GM23338 (cell line): ENCODE measurements at regions not wholly inside any gene's neighbourhood (a gene's known extent, or its start where the extent isn't known, plus 50 kb on each side); places are given as distances from the start of the nearest gene placed in this dataset.

Experiments
- EZH2 ChIP-seq: fragments of 200-600 bp; sonication (generic); IDR thresholded peaks from one replicate; pipeline ENCODE4 v1.8.0; 2017; ENCODE audit warnings: antibody characterized with exemption, mild to moderate bottlenecking, low read depth; ENCODE audit not compliant: unreplicated experiment
- TF ChIP-seq, protein P1 (sequence below), 2 experiments: fragments of 200-600 bp in 1 of 2; sonication (generic) in 1 of 2; conservative IDR thresholded peaks; 2 replicates each; pipeline versions ENCODE4 v1.5.1 to v1.6.1; 2016 to 2017; ENCODE audit warnings: antibody characterized with exemption in 2 of 2, low read depth in 2 of 2, mild to moderate bottlenecking in 2 of 2, moderate library complexity in 1 of 2
- TF ChIP-seq, protein P2 (sequence below): IDR thresholded peaks from one replicate; pipeline ENCODE4 v1.6.1; 2018; ENCODE audit warnings: antibody characterized with exemption; ENCODE audit not compliant: unreplicated experiment

GRCh38 chr2:19543663-19544383 is 185.4 kb upstream of the OSR1 start:
- TF ChIP-seq EZH2: no peak
- TF ChIP-seq, protein P1, sequence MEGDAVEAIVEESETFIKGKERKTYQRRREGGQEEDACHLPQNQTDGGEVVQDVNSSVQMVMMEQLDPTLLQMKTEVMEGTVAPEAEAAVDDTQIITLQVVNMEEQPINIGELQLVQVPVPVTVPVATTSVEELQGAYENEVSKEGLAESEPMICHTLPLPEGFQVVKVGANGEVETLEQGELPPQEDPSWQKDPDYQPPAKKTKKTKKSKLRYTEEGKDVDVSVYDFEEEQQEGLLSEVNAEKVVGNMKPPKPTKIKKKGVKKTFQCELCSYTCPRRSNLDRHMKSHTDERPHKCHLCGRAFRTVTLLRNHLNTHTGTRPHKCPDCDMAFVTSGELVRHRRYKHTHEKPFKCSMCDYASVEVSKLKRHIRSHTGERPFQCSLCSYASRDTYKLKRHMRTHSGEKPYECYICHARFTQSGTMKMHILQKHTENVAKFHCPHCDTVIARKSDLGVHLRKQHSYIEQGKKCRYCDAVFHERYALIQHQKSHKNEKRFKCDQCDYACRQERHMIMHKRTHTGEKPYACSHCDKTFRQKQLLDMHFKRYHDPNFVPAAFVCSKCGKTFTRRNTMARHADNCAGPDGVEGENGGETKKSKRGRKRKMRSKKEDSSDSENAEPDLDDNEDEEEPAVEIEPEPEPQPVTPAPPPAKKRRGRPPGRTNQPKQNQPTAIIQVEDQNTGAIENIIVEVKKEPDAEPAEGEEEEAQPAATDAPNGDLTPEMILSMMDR (conservative IDR thresholded peaks at IDR 0.05; ENCODE audit: low read depth in 2 of 2): no peak
- TF ChIP-seq, protein P2, sequence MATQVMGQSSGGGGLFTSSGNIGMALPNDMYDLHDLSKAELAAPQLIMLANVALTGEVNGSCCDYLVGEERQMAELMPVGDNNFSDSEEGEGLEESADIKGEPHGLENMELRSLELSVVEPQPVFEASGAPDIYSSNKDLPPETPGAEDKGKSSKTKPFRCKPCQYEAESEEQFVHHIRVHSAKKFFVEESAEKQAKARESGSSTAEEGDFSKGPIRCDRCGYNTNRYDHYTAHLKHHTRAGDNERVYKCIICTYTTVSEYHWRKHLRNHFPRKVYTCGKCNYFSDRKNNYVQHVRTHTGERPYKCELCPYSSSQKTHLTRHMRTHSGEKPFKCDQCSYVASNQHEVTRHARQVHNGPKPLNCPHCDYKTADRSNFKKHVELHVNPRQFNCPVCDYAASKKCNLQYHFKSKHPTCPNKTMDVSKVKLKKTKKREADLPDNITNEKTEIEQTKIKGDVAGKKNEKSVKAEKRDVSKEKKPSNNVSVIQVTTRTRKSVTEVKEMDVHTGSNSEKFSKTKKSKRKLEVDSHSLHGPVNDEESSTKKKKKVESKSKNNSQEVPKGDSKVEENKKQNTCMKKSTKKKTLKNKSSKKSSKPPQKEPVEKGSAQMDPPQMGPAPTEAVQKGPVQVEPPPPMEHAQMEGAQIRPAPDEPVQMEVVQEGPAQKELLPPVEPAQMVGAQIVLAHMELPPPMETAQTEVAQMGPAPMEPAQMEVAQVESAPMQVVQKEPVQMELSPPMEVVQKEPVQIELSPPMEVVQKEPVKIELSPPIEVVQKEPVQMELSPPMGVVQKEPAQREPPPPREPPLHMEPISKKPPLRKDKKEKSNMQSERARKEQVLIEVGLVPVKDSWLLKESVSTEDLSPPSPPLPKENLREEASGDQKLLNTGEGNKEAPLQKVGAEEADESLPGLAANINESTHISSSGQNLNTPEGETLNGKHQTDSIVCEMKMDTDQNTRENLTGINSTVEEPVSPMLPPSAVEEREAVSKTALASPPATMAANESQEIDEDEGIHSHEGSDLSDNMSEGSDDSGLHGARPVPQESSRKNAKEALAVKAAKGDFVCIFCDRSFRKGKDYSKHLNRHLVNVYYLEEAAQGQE: no peak
